Hematopoietic multipotent progenitor cell treated with erythropoietin and hydrocortisone succinate and interleukin-3 and kit ligand, for 8 days (in vitro differentiated cells): ENCODE measurements at regions not wholly inside any gene's neighbourhood (a gene's known extent, or its start where the extent isn't known, plus 50 kb on each side); places are given as distances from the start of the nearest gene placed in this dataset.
"Not testable (repeated sequence)": the region's sequence is repeated elsewhere in the genome, so short reads cannot be mapped to it uniquely, and the experiment has no call there.

Experiments
- DNase-seq: peaks from one replicate; pipeline ENCODE4 v3.0.0-alpha.2; 2015

GRCh38 chr2:186098821-186099220, 360.2 kb downstream of the FSIP2 start:
- no peak for DNase-seq

GRCh38 chr2:186099826-186100225, 361.2 kb downstream of the FSIP2 start:
- DNase-seq = no peak

- DNase-seq = no peak
Observed at GRCh38 chr2:186100636-186101035, 362.0 kb downstream of the FSIP2 start.

- no peak for DNase-seq
Observed at GRCh38 chr2:186101616-186102015, 363.0 kb downstream of the FSIP2 start.

- DNase-seq = no peak
Observed at GRCh38 chr2:186103276-186103675, 364.7 kb downstream of the FSIP2 start.

GRCh38 chr2:186105016-186105724, 366.6 kb downstream of the FSIP2 start:
- DNase-seq = no peak

GRCh38 chr2:186108470-186108869, 369.9 kb downstream of the FSIP2 start:
- DNase-seq = no peak

- no peak for DNase-seq
Observed at GRCh38 chr2:186113284-186113683, 372.8 kb upstream of the ZC3H15 start.

- DNase-seq = no peak
Observed at GRCh38 chr2:186125156-186125555, 360.9 kb upstream of the ZC3H15 start.

GRCh38 chr2:186125625-186126024, 360.4 kb upstream of the ZC3H15 start:
- DNase-seq = no peak

GRCh38 chr2:186126181-186126580, 359.9 kb upstream of the ZC3H15 start:
- DNase-seq = no peak

- DNase-seq = no peak
Observed at GRCh38 chr2:186129767-186130581, 356.1 kb upstream of the ZC3H15 start.

GRCh38 chr2:186130748-186131641, 355.1 kb upstream of the ZC3H15 start:
- no peak for DNase-seq

GRCh38 chr2:186135686-186136085, 350.4 kb upstream of the ZC3H15 start:
- DNase-seq = no peak

- DNase-seq = no peak
Observed at GRCh38 chr2:186136860-186137259, 349.2 kb upstream of the ZC3H15 start.

- no peak for DNase-seq
Observed at GRCh38 chr2:186138845-186139244, 347.2 kb upstream of the ZC3H15 start.

GRCh38 chr2:186159101-186159500, 327.0 kb upstream of the ZC3H15 start:
- no peak for DNase-seq

- no peak for DNase-seq
Observed at GRCh38 chr2:186164325-186164724, 321.7 kb upstream of the ZC3H15 start.

- no peak for DNase-seq
Observed at GRCh38 chr2:186170693-186171092, 315.4 kb upstream of the ZC3H15 start.

GRCh38 chr2:186181625-186182024, 304.4 kb upstream of the ZC3H15 start:
- no peak for DNase-seq

GRCh38 chr2:186182366-186182765, 303.7 kb upstream of the ZC3H15 start:
- DNase-seq = not testable (repeated sequence)

GRCh38 chr2:186183406-186183805, 302.7 kb upstream of the ZC3H15 start:
- DNase-seq = no peak

GRCh38 chr2:186187854-186188253, 298.2 kb upstream of the ZC3H15 start:
- no peak for DNase-seq
